CD4-positive, alpha-beta T cell (primary cell): ENCODE measurements at regions not wholly inside any gene's neighbourhood (a gene's known extent, or its start where the extent isn't known, plus 50 kb on each side); places are given as distances from the start of the nearest gene placed in this dataset.

ENCODE experiments used
- ATAC-seq: fragments of 200-7000 bp; cut with Tn5 transposase; one replicate; pipeline ENCODE4 v1.10.0; 2022; ENCODE audit warnings: mild to moderate bottlenecking; ENCODE audit not compliant: poor library complexity
- CTCF ChIA-PET: fragments of 350-600 bp; sonication (Branson Sonifier 250); formaldehyde crosslinking; loops from one replicate; lab custom pipeline; 2021; ENCODE audit warnings: antibody characterized with exemption, inconsistent platforms; lab: Charles Lee
- POLR2A ChIA-PET: fragments of 350-600 bp; sonication (Branson Sonifier 250); formaldehyde crosslinking; loops from one replicate; lab custom pipeline; 2021; ENCODE audit warnings: antibody characterized with exemption, inconsistent platforms; lab: Charles Lee
- DNase-seq, 14 experiments: peaks; one replicate each; pipeline ENCODE4 v3.0.0-alpha.2; 2013 to 2020; ENCODE audit warnings: mixed read lengths in 2 of 14
- H3K27ac ChIP-seq, 2 donors: one replicate each; pipeline versions ENCODE4 v1.5.1 to v1.7.0; 2013; ENCODE audit warnings: low read length in 2 of 2, low read depth in 1 of 2, mild to moderate bottlenecking in 1 of 2
- H3K27me3 ChIP-seq, 2 experiments: 1 replicate in 1 of 2; 2 replicates in 1 of 2; pipeline versions ENCODE4 v1.6.1 to v1.7.0; 2013; ENCODE audit warnings: low read length in 2 of 2, control low read depth in 1 of 2, mild to moderate bottlenecking in 1 of 2, moderate library complexity in 1 of 2; ENCODE audit not compliant: insufficient read depth in 2 of 2, control insufficient read depth in 1 of 2
- H3K36me3 ChIP-seq: one replicate; pipeline ENCODE4 v1.6.1; 2013; ENCODE audit warnings: low read length, control low read depth; ENCODE audit not compliant: insufficient read depth
- H3K4me1 ChIP-seq: one replicate; pipeline ENCODE4 v1.6.1; 2013; ENCODE audit warnings: low read length, control low read depth; ENCODE audit not compliant: insufficient read depth
- H3K4me3 ChIP-seq: one replicate; pipeline ENCODE4 v1.5.1; 2013; ENCODE audit warnings: mild to moderate bottlenecking, low read length, moderate library complexity
- H3K9me3 ChIP-seq, 2 experiments: 1 replicate in 1 of 2; 2 replicates in 1 of 2; pipeline versions ENCODE4 v1.6.1 to v1.7.0; 2013; ENCODE audit warnings: low read length in 2 of 2, mild to moderate bottlenecking in 2 of 2, control low read depth in 1 of 2, moderate library complexity in 1 of 2; ENCODE audit not compliant: control insufficient read depth in 1 of 2, insufficient read depth in 1 of 2
- H3K27ac Mint-ChIP-seq: one replicate; pipeline ENCODE4 v1.8.0; 2020; ENCODE audit warnings: mixed read lengths
- H3K27me3 Mint-ChIP-seq: one replicate; pipeline ENCODE4 v1.8.0; 2021; ENCODE audit warnings: mixed read lengths
- H3K36me3 Mint-ChIP-seq: one replicate; pipeline ENCODE4 v1.8.0; 2021; ENCODE audit warnings: low read depth, mixed read lengths
- H3K4me1 Mint-ChIP-seq: one replicate; pipeline ENCODE4 v1.8.0; 2021; ENCODE audit warnings: low read depth, mixed read lengths
- H3K4me3 Mint-ChIP-seq: one replicate; pipeline ENCODE4 v1.8.0; 2020; ENCODE audit warnings: mild to moderate bottlenecking, mixed read lengths
- H3K9me3 Mint-ChIP-seq: one replicate; pipeline ENCODE4 v1.8.0; 2020; ENCODE audit warnings: mixed read lengths
- CTCF ChIP-seq: fragments of 200-600 bp; IDR thresholded peaks from one replicate; pipeline ENCODE4 v1.8.0; 2022; ENCODE audit warnings: antibody characterized with exemption, mild to moderate bottlenecking
- intact Hi-C, 2 experiments: fragments of 100-400 bp; cut with DNase I in 1 of 2; cut with micrococcal nuclease in 1 of 2; formaldehyde crosslinking; loops; one replicate each; pipeline versions ENCODE4 v1.15.1 to v1.9.0; 2023 to 2025; cut with DNase I, micrococcal nuclease

GRCh38 chr7:88095-88926, 104.1 kb upstream of the FAM20C start:
- no peaks in the 10 kb centered on the region for H3K9me3 Mint-ChIP-seq
- ChIA-PET CTCF (no interaction called here), POLR2A (no interaction called here)
- DNase-seq (peak in 1 of 14 experiments; percentile 7), ATAC-seq (no peak)
- Histone ChIP-seq H3K4me3 (no peak overlapping the region), H3K27ac (no peak overlapping the region), H3K9me3 (no peaks in the 10 kb centered on the region), H3K36me3 (no peaks in the 10 kb centered on the region), H3K4me1 (peaks cover 4% of the 10 kb centered on the region), H3K27me3 (no peaks in the 10 kb centered on the region)
- no peak overlapping the region for H3K4me3 Mint-ChIP-seq
- H3K27me3 Mint-ChIP-seq, result no peaks in the 10 kb centered on the region
- peaks cover 5% of the 10 kb centered on the region for H3K4me1 Mint-ChIP-seq
- no peaks in the 10 kb centered on the region for H3K36me3 Mint-ChIP-seq
- TF ChIP-seq CTCF, result no peak
- no peak overlapping the region for H3K27ac Mint-ChIP-seq
- intact Hi-C loops, result no loop called here

- Histone ChIP-seq H3K36me3 (no peaks in the 10 kb centered on the region), H3K4me3 (no peak overlapping the region), H3K4me1 (peaks cover 4% of the 10 kb centered on the region), H3K9me3 (no peaks in the 10 kb centered on the region), H3K27me3 (no peaks in the 10 kb centered on the region), H3K27ac (no peak overlapping the region)
- Mint-ChIP-seq H3K27me3 (no peaks in the 10 kb centered on the region), H3K4me3 (no peak overlapping the region), H3K9me3 (no peaks in the 10 kb centered on the region), H3K27ac (no peak overlapping the region), H3K4me1 (peaks cover 5% of the 10 kb centered on the region), H3K36me3 (no peaks in the 10 kb centered on the region)
- CTCF ChIA-PET, result no interaction called here
- intact Hi-C loops, result no loop called here
- POLR2A ChIA-PET, result no interaction called here
- no peak for DNase-seq
- TF ChIP-seq CTCF, result no peak
- no peak for ATAC-seq
Measured at GRCh38 chr7:88927-89231, 103.5 kb upstream of the FAM20C start.

- Histone ChIP-seq H3K27ac (no peak overlapping the region), H3K27me3 (peaks cover 0 to 3% of the 10 kb centered on the region in 2 experiments), H3K9me3 (no peaks in the 10 kb centered on the region), H3K36me3 (no peaks in the 10 kb centered on the region), H3K4me1 (peaks cover 4% of the 10 kb centered on the region), H3K4me3 (no peak overlapping the region)
- Mint-ChIP-seq H3K27me3 (no peaks in the 10 kb centered on the region), H3K27ac (no peak overlapping the region), H3K4me3 (no peak overlapping the region), H3K36me3 (no peaks in the 10 kb centered on the region), H3K9me3 (no peaks in the 10 kb centered on the region), H3K4me1 (peaks cover 5% of the 10 kb centered on the region)
- DNase-seq (peak in 2 of 14 experiments; percentile 58 to 68), ATAC-seq (no peak)
- TF ChIP-seq CTCF, result no peak
- intact Hi-C loops, result no loop called here
- ChIA-PET CTCF (no interaction called here), POLR2A (no interaction called here)
Measured at GRCh38 chr7:89232-90019, 102.9 kb upstream of the FAM20C start.
